Hepatocyte (in vitro differentiated cells): ENCODE measurements at regions not wholly inside any gene's neighbourhood (a gene's known extent, or its start where the extent isn't known, plus 50 kb on each side); places are given as distances from the start of the nearest gene placed in this dataset.

Experiments
- DNase-seq: peaks from one replicate; pipeline ENCODE4 v3.0.0-alpha.2; 2016; ENCODE audit warnings: low spot score
- H2AFZ ChIP-seq: fragments of 200-600 bp; sonication (generic); 2 replicates; pipeline ENCODE4 v1.6.0; 2016; ENCODE audit warnings: antibody characterized with exemption, mild to moderate bottlenecking
- H3K27ac ChIP-seq: fragments of 200-600 bp; sonication (generic); 2 replicates; pipeline ENCODE4 v1.5.1; 2016; ENCODE audit warnings: mild to moderate bottlenecking
- H3K27me3 ChIP-seq: fragments of 200-600 bp; sonication (generic); 2 replicates; pipeline ENCODE4 v1.6.1; 2016
- H3K36me3 ChIP-seq: fragments of 200-600 bp; sonication (generic); replicated peaks from 2 replicates; pipeline ENCODE4 v1.5.1; 2016; ENCODE audit warnings: low read depth; ENCODE audit not compliant: insufficient read depth
- H3K4me1 ChIP-seq: fragments of 200-600 bp; sonication (generic); 2 replicates; pipeline ENCODE4 v1.5.1; 2016; ENCODE audit warnings: mild to moderate bottlenecking, moderate library complexity; ENCODE audit not compliant: insufficient read depth
- H3K4me2 ChIP-seq: fragments of 200-600 bp; sonication (generic); 2 replicates; pipeline ENCODE4 v1.6.0; 2016
- H3K4me3 ChIP-seq: fragments of 200-600 bp; sonication (generic); 2 replicates; pipeline ENCODE4 v1.5.1; 2016; ENCODE audit warnings: mild to moderate bottlenecking
- H3K79me2 ChIP-seq: fragments of 200-600 bp; sonication (generic); 2 replicates; pipeline ENCODE4 v1.6.0; 2017; ENCODE audit warnings: mild to moderate bottlenecking
- H3K9me2 ChIP-seq: fragments of 200-600 bp; sonication (generic); replicated peaks from 2 replicates; pipeline ENCODE4 v1.6.0; 2017; ENCODE audit warnings: mild to moderate bottlenecking; ENCODE audit not compliant: insufficient read depth
- H3K9me3 ChIP-seq: fragments of 200-600 bp; sonication (generic); 2 replicates; pipeline ENCODE4 v1.5.1; 2016; ENCODE audit warnings: low read depth, mild to moderate bottlenecking
- H4K20me1 ChIP-seq: fragments of 200-600 bp; sonication (generic); 2 replicates; pipeline ENCODE4 v1.6.0; 2016; ENCODE audit warnings: mild to moderate bottlenecking; ENCODE audit not compliant: insufficient read depth, poor library complexity, severe bottlenecking
- EZH2 ChIP-seq: fragments of 200-600 bp; sonication (generic); IDR thresholded peaks from 2 replicates; pipeline ENCODE4 v1.6.1; 2016; ENCODE audit warnings: antibody characterized with exemption, mild to moderate bottlenecking, borderline replicate concordance
- EZH2phosphoT487 ChIP-seq: fragments of 200-600 bp; sonication (generic); IDR thresholded peaks from one replicate; pipeline ENCODE4 v1.6.1; 2018; ENCODE audit warnings: antibody characterized with exemption, mild to moderate bottlenecking, low read depth, moderate library complexity; ENCODE audit not compliant: unreplicated experiment, severe bottlenecking
- WGBS: methylation state at CpG from one replicate; pipeline ENCODE4 v1.1.6; 2016; ENCODE audit warnings: low lambda C conversion rate; ENCODE audit errors: missing lambda C conversion rate; 5-methylcytosine and 5-hydroxymethylcytosine counted together
- TF ChIP-seq, protein P1 (sequence below): fragments of 200-600 bp; sonication (generic); IDR thresholded peaks from 2 replicates; pipeline ENCODE4 v1.5.1; 2016; ENCODE audit warnings: antibody characterized with exemption, mild to moderate bottlenecking; ENCODE audit not compliant: poor library complexity

DNA sequence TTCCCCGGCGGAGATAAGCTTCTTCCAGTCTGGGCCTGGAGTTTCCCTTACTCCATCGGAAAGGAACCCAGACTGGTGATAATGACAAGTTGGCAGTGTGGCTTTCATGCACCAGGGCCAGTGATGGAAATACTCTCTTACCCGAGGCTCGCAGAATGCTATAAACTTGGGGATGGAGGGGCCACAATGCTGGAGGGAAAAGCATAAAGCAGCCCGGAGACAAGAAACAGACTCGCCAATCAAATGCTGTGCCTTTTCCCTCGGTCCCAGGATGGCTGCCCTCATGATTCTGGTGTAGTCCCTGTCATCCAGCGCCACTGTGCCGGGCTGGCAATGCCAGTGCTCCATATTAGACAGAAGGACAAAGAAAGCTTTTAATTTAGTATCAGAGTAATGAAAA lies 325.6 kb downstream of the THBS2 start:
- Histone ChIP-seq H3K36me3 (no peaks in the 10 kb centered on the region), H4K20me1 (no peaks in the 10 kb centered on the region), H3K4me1 (no peaks in the 10 kb centered on the region), H3K9me2 (no peaks in the 10 kb centered on the region), H3K4me3 (no peak overlapping the region), H3K4me2 (no peak overlapping the region), H3K9me3 (no peaks in the 10 kb centered on the region), H3K27ac (no peak overlapping the region), H3K79me2 (no peaks in the 10 kb centered on the region), H2AFZ (no peak overlapping the region), H3K27me3 (no peaks in the 10 kb centered on the region)
- TF ChIP-seq EZH2phosphoT487 (no peak), EZH2 (no peak)
- TF ChIP-seq, protein P1, sequence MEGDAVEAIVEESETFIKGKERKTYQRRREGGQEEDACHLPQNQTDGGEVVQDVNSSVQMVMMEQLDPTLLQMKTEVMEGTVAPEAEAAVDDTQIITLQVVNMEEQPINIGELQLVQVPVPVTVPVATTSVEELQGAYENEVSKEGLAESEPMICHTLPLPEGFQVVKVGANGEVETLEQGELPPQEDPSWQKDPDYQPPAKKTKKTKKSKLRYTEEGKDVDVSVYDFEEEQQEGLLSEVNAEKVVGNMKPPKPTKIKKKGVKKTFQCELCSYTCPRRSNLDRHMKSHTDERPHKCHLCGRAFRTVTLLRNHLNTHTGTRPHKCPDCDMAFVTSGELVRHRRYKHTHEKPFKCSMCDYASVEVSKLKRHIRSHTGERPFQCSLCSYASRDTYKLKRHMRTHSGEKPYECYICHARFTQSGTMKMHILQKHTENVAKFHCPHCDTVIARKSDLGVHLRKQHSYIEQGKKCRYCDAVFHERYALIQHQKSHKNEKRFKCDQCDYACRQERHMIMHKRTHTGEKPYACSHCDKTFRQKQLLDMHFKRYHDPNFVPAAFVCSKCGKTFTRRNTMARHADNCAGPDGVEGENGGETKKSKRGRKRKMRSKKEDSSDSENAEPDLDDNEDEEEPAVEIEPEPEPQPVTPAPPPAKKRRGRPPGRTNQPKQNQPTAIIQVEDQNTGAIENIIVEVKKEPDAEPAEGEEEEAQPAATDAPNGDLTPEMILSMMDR: no peak
- 94% methylated on average over 10 of the region's 10 CpGs for WGBS
- DNase-seq: no peak

DNA sequence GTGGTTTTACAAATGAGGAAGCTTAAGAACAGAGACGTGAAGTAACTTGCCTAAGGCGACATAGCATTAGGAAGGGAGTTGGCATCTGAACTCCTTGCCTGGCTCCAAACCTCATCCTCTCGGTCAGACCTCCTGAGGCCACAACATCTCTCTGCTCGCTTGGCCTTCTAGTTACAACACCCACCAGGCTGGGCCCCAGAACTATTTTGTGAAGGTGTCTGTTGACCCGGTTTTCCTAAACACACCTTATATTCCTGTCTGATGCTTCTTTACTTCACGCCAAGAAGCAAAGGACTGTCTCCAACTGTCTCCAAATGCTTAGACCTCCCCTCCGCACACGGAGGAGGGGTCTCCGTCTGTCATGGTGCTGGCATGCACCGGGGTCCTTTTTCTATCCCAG lies 326.6 kb downstream of the THBS2 start:
- Histone ChIP-seq H3K4me2 (no peak overlapping the region), H2AFZ (no peak overlapping the region), H3K9me3 (no peaks in the 10 kb centered on the region), H3K27ac (no peak overlapping the region), H4K20me1 (no peaks in the 10 kb centered on the region), H3K27me3 (no peaks in the 10 kb centered on the region), H3K9me2 (no peaks in the 10 kb centered on the region), H3K4me3 (no peak overlapping the region), H3K4me1 (no peaks in the 10 kb centered on the region), H3K79me2 (no peaks in the 10 kb centered on the region), H3K36me3 (no peaks in the 10 kb centered on the region)
- TF ChIP-seq EZH2phosphoT487: no peak
- no peak for TF ChIP-seq EZH2
- TF ChIP-seq, protein P1: no peak
- DNase-seq: no peak
- WGBS: 91% methylated on average over 10 of the region's 10 CpGs

DNA sequence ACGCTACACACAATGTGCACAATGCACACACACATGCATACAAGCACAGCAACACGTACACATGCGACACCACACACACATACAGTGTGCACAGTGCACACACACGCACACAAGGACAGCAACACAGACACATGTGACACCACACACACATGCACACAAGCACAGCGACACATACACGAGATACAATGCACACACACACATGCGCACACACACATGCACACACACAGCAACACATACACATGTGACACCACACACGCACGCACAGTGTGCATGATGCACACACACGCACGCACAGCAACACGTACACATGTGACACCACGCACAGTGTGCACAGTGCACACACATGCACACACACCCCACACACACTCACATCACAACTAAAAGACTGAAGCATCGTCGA lies 327.3 kb downstream of the THBS2 start:
- TF ChIP-seq, protein P1: no peak
- TF ChIP-seq EZH2: no peak
- no peak for TF ChIP-seq EZH2phosphoT487
- Histone ChIP-seq H4K20me1 (no peaks in the 10 kb centered on the region), H3K4me1 (no peaks in the 10 kb centered on the region), H2AFZ (no peak overlapping the region), H3K27ac (no peak overlapping the region), H3K4me3 (no peak overlapping the region), H3K27me3 (no peaks in the 10 kb centered on the region), H3K9me2 (no peaks in the 10 kb centered on the region), H3K36me3 (no peaks in the 10 kb centered on the region), H3K4me2 (no peak overlapping the region), H3K79me2 (no peaks in the 10 kb centered on the region), H3K9me3 (no peaks in the 10 kb centered on the region)
- 97% methylated on average over 15 of the region's 15 CpGs for WGBS
- no peak for DNase-seq

DNA sequence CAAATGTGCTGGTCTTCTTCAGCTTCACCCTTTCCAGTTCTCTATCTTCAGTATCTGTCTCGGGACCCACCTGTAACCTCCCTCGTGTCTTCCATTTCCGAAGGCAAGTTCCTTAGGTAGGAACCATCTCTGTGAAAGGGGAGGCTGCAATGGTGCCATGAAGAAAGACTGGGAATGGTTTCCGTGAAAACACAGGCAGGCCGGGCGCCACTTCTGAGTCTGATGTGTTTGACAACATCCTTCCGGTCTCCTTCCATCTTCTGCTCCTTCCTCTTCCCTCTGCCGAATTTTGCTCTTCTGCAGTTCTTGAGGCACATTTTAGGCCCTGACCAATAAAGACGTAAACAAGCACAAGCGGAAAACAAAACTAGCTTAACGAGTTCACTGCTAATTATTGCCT lies 328.0 kb downstream of the THBS2 start:
- H3K27me3 ChIP-seq: no peaks in the 10 kb centered on the region
- H3K4me2 ChIP-seq: no peak overlapping the region
- no peak overlapping the region for H2AFZ ChIP-seq
- WGBS: 95% methylated on average over 11 of the region's 11 CpGs
- H3K27ac ChIP-seq: no peak overlapping the region
- no peaks in the 10 kb centered on the region for H4K20me1 ChIP-seq
- H3K79me2 ChIP-seq: no peaks in the 10 kb centered on the region
- peaks cover 3% of the 10 kb centered on the region for H3K4me1 ChIP-seq
- no peaks in the 10 kb centered on the region for H3K36me3 ChIP-seq
- H3K9me2 ChIP-seq: no peaks in the 10 kb centered on the region
- no peak overlapping the region for H3K4me3 ChIP-seq
- DNase-seq: no peak
- H3K9me3 ChIP-seq: no peaks in the 10 kb centered on the region
- TF ChIP-seq EZH2: no peak
- no peak for TF ChIP-seq EZH2phosphoT487
- TF ChIP-seq, protein P1: no peak
